Endothelial cell of umbilical vein (primary cell): ENCODE measurements at regions not wholly inside any gene's neighbourhood (a gene's known extent, or its start where the extent isn't known, plus 50 kb on each side); places are given as distances from the start of the nearest gene placed in this dataset.

Source experiments
- BruUV-seq: library from RNA; stranded (reverse); fragments of 400-500 nt; replicated peaks from 2 replicates; lab custom pipeline; 2021; lab: Mats Ljungman, UMichigan
- CTCF ChIA-PET: fragments of 300-600, 350-600 bp; sonication (Branson Sonifier 250); formaldehyde crosslinking; loops from one replicate; lab custom pipeline; 2021; ENCODE audit warnings: antibody characterized with exemption, inconsistent platforms; lab: Charles Lee
- POLR2A ChIA-PET: fragments of 300-600, 350-600 bp; sonication (Branson Sonifier 250); formaldehyde crosslinking; loops from one replicate; lab custom pipeline; 2021; ENCODE audit warnings: antibody characterized with exemption, inconsistent platforms; lab: Charles Lee
- DNase-seq: peaks from one replicate; pipeline ENCODE4 v3.0.0-alpha.2; 2011; ENCODE audit warnings: low read depth, low spot score
- FAIRE-seq: peaks from 2 replicates; lab custom pipeline; 2011; peaks lifted over from hg19 to GRCh38; lab: Jason Lieb, UNC
- H2AFZ ChIP-seq: 2 replicates; pipeline ENCODE4 v1.6.0; 2012; ENCODE audit warnings: low read depth, low read length, control low read depth, inconsistent platforms
- H3K27ac ChIP-seq: 2 replicates; pipeline ENCODE4 v1.5.1; 2011; ENCODE audit warnings: low read depth, mild to moderate bottlenecking, control low read depth, low read length, moderate library complexity; ENCODE audit not compliant: insufficient read depth
- H3K27me3 ChIP-seq, 2 experiments: 2 replicates each; pipeline versions ENCODE4 v1.6.0 to v1.6.1; 2011; ENCODE audit warnings: low read length in 2 of 2, mixed read lengths in 1 of 2; ENCODE audit not compliant: control insufficient read depth in 2 of 2, insufficient read depth in 2 of 2
- H3K36me3 ChIP-seq, 2 experiments: 2 replicates in 1 of 2; 3 replicates in 1 of 2; pipeline ENCODE4 v1.5.1; 2011; ENCODE audit warnings: low read length in 2 of 2, mild to moderate bottlenecking in 1 of 2, moderate library complexity in 1 of 2; ENCODE audit not compliant: control insufficient read depth in 2 of 2, insufficient read depth in 2 of 2; ENCODE audit errors: extremely low read depth in 1 of 2
- H3K4me1 ChIP-seq: 3 replicates; pipeline ENCODE4 v1.5.1; 2011; ENCODE audit warnings: mild to moderate bottlenecking, low read length; ENCODE audit not compliant: control insufficient read depth, insufficient read depth; ENCODE audit errors: extremely low read depth
- H3K4me2 ChIP-seq: 2 replicates; pipeline ENCODE4 v1.6.1; 2011; ENCODE audit warnings: low read length, control low read depth, mixed read lengths; ENCODE audit not compliant: insufficient read depth
- H3K4me3 ChIP-seq, 3 experiments: fragments of 200-600 bp in 1 of 3; sonication (generic), shearing (Covaris generic) in 1 of 3; replicated peaks in 1 of 3; 2 replicates each; pipeline ENCODE4 v1.5.1; 2011 to 2016; ENCODE audit warnings: control low read depth in 3 of 3, low read length in 3 of 3, mild to moderate bottlenecking in 2 of 3, inconsistent platforms in 1 of 3, low read depth in 1 of 3, moderate library complexity in 1 of 3; ENCODE audit not compliant: insufficient read depth in 1 of 3
- H3K79me2 ChIP-seq: 2 replicates; pipeline ENCODE4 v1.6.0; 2012; ENCODE audit warnings: low read length, inconsistent platforms; ENCODE audit not compliant: control insufficient read depth, insufficient read depth
- H3K9ac ChIP-seq: replicated peaks from 2 replicates; pipeline ENCODE3; 2011; ENCODE audit warnings: low read length, control low read depth; ENCODE audit not compliant: insufficient read depth; ENCODE audit errors: extremely low read depth
- H3K9me1 ChIP-seq: replicated peaks from 3 replicates; pipeline ENCODE4 v1.6.0; 2011; ENCODE audit warnings: mild to moderate bottlenecking, low read length; ENCODE audit not compliant: control insufficient read depth, insufficient read depth; ENCODE audit errors: extremely low read depth
- H3K9me3 ChIP-seq: replicated peaks from 2 replicates; pipeline ENCODE4 v1.5.1; 2012; ENCODE audit warnings: low read length, inconsistent platforms; ENCODE audit not compliant: control insufficient read depth, insufficient read depth
- H4K20me1 ChIP-seq: replicated peaks from 2 replicates; pipeline ENCODE3; 2011; ENCODE audit warnings: mild to moderate bottlenecking, low read length; ENCODE audit not compliant: control insufficient read depth, insufficient read depth; ENCODE audit errors: extremely low read depth
- EZH2 ChIP-seq: IDR thresholded peaks from 2 replicates; pipeline ENCODE4 v1.6.1; 2012; ENCODE audit warnings: borderline replicate concordance, low read depth, mild to moderate bottlenecking, moderate library complexity, low read length, inconsistent platforms; ENCODE audit not compliant: severe bottlenecking
- FOS ChIP-seq: IDR thresholded peaks from 2 replicates; pipeline ENCODE4 v1.6.1; 2011; ENCODE audit warnings: mild to moderate bottlenecking, low read length, moderate library complexity, borderline replicate concordance; ENCODE audit not compliant: insufficient read depth
- GATA2 ChIP-seq: IDR thresholded peaks from 2 replicates; pipeline ENCODE4 v1.7.0; 2011; ENCODE audit warnings: low read depth, mild to moderate bottlenecking, moderate library complexity, mixed read lengths, low read length; ENCODE audit not compliant: insufficient read length, insufficient read depth
- JUN ChIP-seq: IDR thresholded peaks from 2 replicates; pipeline ENCODE4 v1.6.1; 2011; ENCODE audit warnings: borderline replicate concordance, low read depth; ENCODE audit not compliant: insufficient read length, insufficient read depth
- MYC ChIP-seq: IDR thresholded peaks from one replicate; pipeline ENCODE4 v1.6.1; 2011; ENCODE audit warnings: mild to moderate bottlenecking, low read depth, low read length
- POLR2A ChIP-seq: IDR thresholded peaks from 2 replicates; pipeline ENCODE4 v1.6.1; 2012; ENCODE audit warnings: low read depth, mild to moderate bottlenecking, control low read depth, low read length
- POLR2AphosphoS5 ChIP-seq: IDR thresholded peaks from 2 replicates; pipeline ENCODE4 v1.6.1; 2012; ENCODE audit warnings: low read depth, mild to moderate bottlenecking, control low read depth, low read length, moderate library complexity; ENCODE audit not compliant: insufficient read depth
- dilution Hi-C: fragments of 300-500 bp; cut with MboI; formaldehyde crosslinking; loops from one replicate; pipeline ENCODE4 v1.15.0; 2019; ENCODE audit warnings: low sequenced_read_pairs; ENCODE audit not compliant: extremely low pct_ligation_motif_present
- intact Hi-C: fragments of 100-400 bp; cut with micrococcal nuclease; formaldehyde crosslinking; loops from one replicate; pipeline ENCODE4 v1.10.0; 2022
- TF ChIP-seq, protein P1 (sequence below), 2 donors: IDR thresholded peaks; 1 replicate in 1 of 2; 2 replicates in 1 of 2; pipeline ENCODE4 v1.5.1; 2011; ENCODE audit warnings: low read length in 2 of 2, mild to moderate bottlenecking in 2 of 2, moderate library complexity in 2 of 2, control low read depth in 1 of 2, inconsistent platforms in 1 of 2, low read depth in 1 of 2; ENCODE audit not compliant: insufficient read depth in 1 of 2; ENCODE audit errors: extremely low read depth in 1 of 2
- TF ChIP-seq, protein P2 (sequence below): IDR thresholded peaks from 2 replicates; pipeline ENCODE4 v1.6.1; 2011; ENCODE audit not compliant: insufficient read depth, insufficient read length

DNA sequence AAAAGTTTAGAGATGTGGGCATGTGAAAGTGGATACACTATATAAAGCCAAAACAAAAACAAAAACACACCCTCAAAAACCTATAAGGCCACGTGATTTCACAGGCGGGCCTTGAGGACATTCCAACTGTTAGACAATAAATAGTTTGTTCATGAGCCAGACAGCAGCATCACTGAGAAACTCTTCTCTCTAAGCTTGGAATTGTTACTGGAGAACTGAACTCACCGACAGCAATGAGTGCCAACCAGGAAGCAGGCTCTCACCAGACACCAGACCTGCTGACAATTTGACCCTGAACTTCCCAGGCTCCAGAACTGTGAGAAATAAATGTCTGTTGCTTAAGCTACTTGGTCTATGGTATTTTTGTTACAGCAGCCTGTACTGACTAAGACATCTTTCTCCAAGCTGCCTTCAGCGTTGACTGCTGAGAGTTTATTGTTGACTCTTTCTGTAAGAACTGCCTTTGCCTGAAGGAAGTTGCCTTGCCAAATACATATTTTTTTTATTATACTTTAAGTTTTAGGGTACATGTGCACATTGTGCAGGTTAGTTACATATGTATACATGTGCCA lies 107.5 kb downstream of the EPDR1 start:
- Histone ChIP-seq H3K27ac (no peak overlapping the region), H3K79me2 (no peaks in the 10 kb centered on the region), H3K36me3 (no peaks in the 10 kb centered on the region), H3K9me3 (no peaks in the 10 kb centered on the region), H4K20me1 (no peaks in the 10 kb centered on the region), H3K9ac (no peak overlapping the region), H3K27me3 (no peaks in the 10 kb centered on the region), H2AFZ (no peak overlapping the region), H3K4me1 (no peaks in the 10 kb centered on the region), H3K4me3 (no peak overlapping the region), H3K9me1 (no peaks in the 10 kb centered on the region), H3K4me2 (no peak overlapping the region)
- ChIA-PET CTCF (no interaction called here), POLR2A (no interaction called here)
- DNase-seq (no peak), FAIRE-seq (no peak)
- no peak for TF ChIP-seq GATA2
- no peak for TF ChIP-seq MYC
- TF ChIP-seq, protein P1, sequence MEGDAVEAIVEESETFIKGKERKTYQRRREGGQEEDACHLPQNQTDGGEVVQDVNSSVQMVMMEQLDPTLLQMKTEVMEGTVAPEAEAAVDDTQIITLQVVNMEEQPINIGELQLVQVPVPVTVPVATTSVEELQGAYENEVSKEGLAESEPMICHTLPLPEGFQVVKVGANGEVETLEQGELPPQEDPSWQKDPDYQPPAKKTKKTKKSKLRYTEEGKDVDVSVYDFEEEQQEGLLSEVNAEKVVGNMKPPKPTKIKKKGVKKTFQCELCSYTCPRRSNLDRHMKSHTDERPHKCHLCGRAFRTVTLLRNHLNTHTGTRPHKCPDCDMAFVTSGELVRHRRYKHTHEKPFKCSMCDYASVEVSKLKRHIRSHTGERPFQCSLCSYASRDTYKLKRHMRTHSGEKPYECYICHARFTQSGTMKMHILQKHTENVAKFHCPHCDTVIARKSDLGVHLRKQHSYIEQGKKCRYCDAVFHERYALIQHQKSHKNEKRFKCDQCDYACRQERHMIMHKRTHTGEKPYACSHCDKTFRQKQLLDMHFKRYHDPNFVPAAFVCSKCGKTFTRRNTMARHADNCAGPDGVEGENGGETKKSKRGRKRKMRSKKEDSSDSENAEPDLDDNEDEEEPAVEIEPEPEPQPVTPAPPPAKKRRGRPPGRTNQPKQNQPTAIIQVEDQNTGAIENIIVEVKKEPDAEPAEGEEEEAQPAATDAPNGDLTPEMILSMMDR (IDR thresholded peaks at IDR 0.05; ENCODE audit: extremely low read depth in 1 of 2, insufficient read depth in 1 of 2, low read depth in 1 of 2, low read length in 2 of 2): no peak
- TF ChIP-seq, protein P2, sequence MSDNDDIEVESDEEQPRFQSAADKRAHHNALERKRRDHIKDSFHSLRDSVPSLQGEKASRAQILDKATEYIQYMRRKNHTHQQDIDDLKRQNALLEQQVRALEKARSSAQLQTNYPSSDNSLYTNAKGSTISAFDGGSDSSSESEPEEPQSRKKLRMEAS: no peak
- TF ChIP-seq POLR2AphosphoS5: no peak
- TF ChIP-seq POLR2A: no peak
- no peak for TF ChIP-seq EZH2
- TF ChIP-seq FOS: no peak
- TF ChIP-seq JUN: no peak
- intact Hi-C loops (no loop called here), dilution Hi-C loops (no loop called here)
- no TSS peak for BruUV-seq
